Vagina (tissue), 2 donors: ENCODE measurements at regions not wholly inside any gene's neighbourhood (a gene's known extent, or its start where the extent isn't known, plus 50 kb on each side); places are given as distances from the start of the nearest gene placed in this dataset.

ENCODE experiments used
- DNase-seq, 2 donors: peaks; one replicate each; pipeline ENCODE4 v3.0.0-alpha.2; 2017; ENCODE audit errors: extremely low spot score in 2 of 2
- H3K27ac ChIP-seq: fragments of 200-600 bp; sonication (generic); one replicate; pipeline ENCODE4 v1.5.1; 2019
- H3K27me3 ChIP-seq: fragments of 200-600 bp; sonication (generic); one replicate; pipeline ENCODE4 v1.5.1; 2019
- H3K36me3 ChIP-seq, 2 donors: fragments of 200-600 bp; sonication (generic); one replicate each; pipeline ENCODE4 v1.5.1; 2017 to 2019
- H3K4me1 ChIP-seq: fragments of 200-600 bp; sonication (generic); one replicate; pipeline ENCODE4 v1.5.1; 2019
- H3K4me3 ChIP-seq, 2 donors: fragments of 200-600 bp; sonication (generic); 1 replicate in 1 of 2; 2 replicates in 1 of 2; pipeline ENCODE4 v1.5.1; 2016 to 2019
- H3K9me3 ChIP-seq: fragments of 200-600 bp; sonication (generic); one replicate; pipeline ENCODE4 v1.5.1; 2019
- POLR2A ChIP-seq, 2 donors: fragments of 450-650 bp; IDR thresholded peaks; one replicate each; pipeline ENCODE4 v1.6.1; 2017; ENCODE audit warnings: antibody characterized with exemption in 2 of 2, mild to moderate bottlenecking in 2 of 2, moderate library complexity in 2 of 2
- POLR2AphosphoS5 ChIP-seq, 2 donors: sonication (generic); formaldehyde crosslinking; IDR thresholded peaks; one replicate each; pipeline ENCODE4 v1.9.0; 2017; ENCODE audit warnings: antibody characterized with exemption in 2 of 2, mild to moderate bottlenecking in 2 of 2, low read depth in 1 of 2; ENCODE audit not compliant: insufficient read depth in 1 of 2
- intact Hi-C: fragments of 100-400 bp; cut with DNase I; formaldehyde crosslinking; loops from one replicate; pipeline ENCODE4 v1.15.1; 2023
- TF ChIP-seq, protein P1 (sequence below), 3 experiments: fragments of 450-650 bp in 2 of 3; fragments of 200-600 bp in 1 of 3; sonication (generic) in 1 of 3; IDR thresholded peaks; one replicate each; pipeline ENCODE4 v1.5.1; 2017 to 2019; ENCODE audit warnings: antibody characterized with exemption in 3 of 3, mild to moderate bottlenecking in 2 of 3, moderate library complexity in 2 of 3

- no peaks in the 10 kb centered on the region for H3K36me3 ChIP-seq
- no peaks in the 10 kb centered on the region for H3K9me3 ChIP-seq
- H3K4me3 ChIP-seq = no peak overlapping the region
- intact Hi-C loops = no loop called here
- H3K27me3 ChIP-seq = no peaks in the 10 kb centered on the region
- peak in 1 of 2 donors; percentile 62 for DNase-seq
- no peaks in the 10 kb centered on the region for H3K4me1 ChIP-seq
- no peak overlapping the region for H3K27ac ChIP-seq
- no peak for TF ChIP-seq POLR2AphosphoS5 (IDR thresholded peaks at IDR 0.05; ENCODE audit: insufficient read depth in 1 of 2, low read depth in 1 of 2)
- TF ChIP-seq POLR2A (IDR thresholded peaks at IDR 0.05) = no peak
- TF ChIP-seq, protein P1, sequence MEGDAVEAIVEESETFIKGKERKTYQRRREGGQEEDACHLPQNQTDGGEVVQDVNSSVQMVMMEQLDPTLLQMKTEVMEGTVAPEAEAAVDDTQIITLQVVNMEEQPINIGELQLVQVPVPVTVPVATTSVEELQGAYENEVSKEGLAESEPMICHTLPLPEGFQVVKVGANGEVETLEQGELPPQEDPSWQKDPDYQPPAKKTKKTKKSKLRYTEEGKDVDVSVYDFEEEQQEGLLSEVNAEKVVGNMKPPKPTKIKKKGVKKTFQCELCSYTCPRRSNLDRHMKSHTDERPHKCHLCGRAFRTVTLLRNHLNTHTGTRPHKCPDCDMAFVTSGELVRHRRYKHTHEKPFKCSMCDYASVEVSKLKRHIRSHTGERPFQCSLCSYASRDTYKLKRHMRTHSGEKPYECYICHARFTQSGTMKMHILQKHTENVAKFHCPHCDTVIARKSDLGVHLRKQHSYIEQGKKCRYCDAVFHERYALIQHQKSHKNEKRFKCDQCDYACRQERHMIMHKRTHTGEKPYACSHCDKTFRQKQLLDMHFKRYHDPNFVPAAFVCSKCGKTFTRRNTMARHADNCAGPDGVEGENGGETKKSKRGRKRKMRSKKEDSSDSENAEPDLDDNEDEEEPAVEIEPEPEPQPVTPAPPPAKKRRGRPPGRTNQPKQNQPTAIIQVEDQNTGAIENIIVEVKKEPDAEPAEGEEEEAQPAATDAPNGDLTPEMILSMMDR (IDR thresholded peaks at IDR 0.05) = no peak
Observed at GRCh38 chr2:105691947-105692390, 52.7 kb upstream of the NCK2 start.

- Histone ChIP-seq H3K4me1 (no peaks in the 10 kb centered on the region), H3K36me3 (no peaks in the 10 kb centered on the region), H3K27ac (no peak overlapping the region), H3K9me3 (no peaks in the 10 kb centered on the region), H3K27me3 (no peaks in the 10 kb centered on the region), H3K4me3 (no peak overlapping the region)
- intact Hi-C loops = no loop called here
- TF ChIP-seq POLR2AphosphoS5 (IDR thresholded peaks at IDR 0.05; ENCODE audit: insufficient read depth in 1 of 2, low read depth in 1 of 2) (no peak), POLR2A (IDR thresholded peaks at IDR 0.05) (no peak)
- TF ChIP-seq, protein P1 (IDR thresholded peaks at IDR 0.05) = no peak
- DNase-seq = peak in 1 of 2 donors; percentile 22
Observed at GRCh38 chr2:105690566-105690965, 54.1 kb upstream of the NCK2 start.

- no peak for DNase-seq
- H3K4me3 ChIP-seq = no peak overlapping the region
- TF ChIP-seq, protein P1 (IDR thresholded peaks at IDR 0.05) = no peak
- no peak for TF ChIP-seq POLR2A (IDR thresholded peaks at IDR 0.05)
- TF ChIP-seq POLR2AphosphoS5 (IDR thresholded peaks at IDR 0.05; ENCODE audit: insufficient read depth in 1 of 2, low read depth in 1 of 2) = no peak
- H3K27me3 ChIP-seq = no peaks in the 10 kb centered on the region
- H3K36me3 ChIP-seq = no peaks in the 10 kb centered on the region
- no peak overlapping the region for H3K27ac ChIP-seq
- intact Hi-C loops = no loop called here
- H3K4me1 ChIP-seq = no peaks in the 10 kb centered on the region
- no peaks in the 10 kb centered on the region for H3K9me3 ChIP-seq
Observed at GRCh38 chr2:105689484-105689883, 55.2 kb upstream of the NCK2 start.

- no peaks in the 10 kb centered on the region for H3K27me3 ChIP-seq
- no peaks in the 10 kb centered on the region for H3K9me3 ChIP-seq
- intact Hi-C loops = no loop called here
Observed at GRCh38 chr2:105688946-105689345, 55.8 kb upstream of the NCK2 start.

DNA sequence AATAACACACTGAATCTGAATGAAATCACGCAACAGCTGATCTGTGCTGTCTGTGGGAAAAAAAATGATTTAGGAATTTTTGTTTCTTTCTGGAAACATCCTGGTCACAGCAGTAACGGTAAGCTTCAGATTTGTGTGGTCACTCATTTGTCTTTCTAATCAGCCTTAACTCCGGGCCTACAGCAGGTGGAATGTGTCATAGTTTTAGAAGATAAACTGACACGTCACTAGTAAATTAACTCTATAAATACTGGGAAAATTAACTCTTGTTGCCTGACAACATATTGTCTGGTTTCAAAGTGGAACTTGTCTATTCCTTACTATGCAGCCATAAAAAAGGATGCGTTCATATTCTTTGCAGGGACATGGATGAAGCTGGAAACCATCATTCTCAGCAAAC is 58.1 kb upstream of the NCK2 start:
- no peak overlapping the region for H3K4me3 ChIP-seq
- no peak for DNase-seq
- no peaks in the 10 kb centered on the region for H3K4me1 ChIP-seq
- H3K27me3 ChIP-seq = no peaks in the 10 kb centered on the region
- no peak for TF ChIP-seq POLR2A (IDR thresholded peaks at IDR 0.05)
- TF ChIP-seq, protein P1 (IDR thresholded peaks at IDR 0.05) = no peak
- TF ChIP-seq POLR2AphosphoS5 (IDR thresholded peaks at IDR 0.05; ENCODE audit: insufficient read depth in 1 of 2, low read depth in 1 of 2) = no peak
- H3K27ac ChIP-seq = no peak overlapping the region
- no peaks in the 10 kb centered on the region for H3K36me3 ChIP-seq
- H3K9me3 ChIP-seq = no peaks in the 10 kb centered on the region
- intact Hi-C loops = no loop called here

More at GRCh38 chr2:105688946-105689345, 55.8 kb upstream of the NCK2 start:
- Histone ChIP-seq H3K36me3 (no peaks in the 10 kb centered on the region), H3K4me3 (no peak overlapping the region), H3K4me1 (no peaks in the 10 kb centered on the region), H3K27ac (no peak overlapping the region)
- TF ChIP-seq POLR2A (IDR thresholded peaks at IDR 0.05) (no peak), POLR2AphosphoS5 (IDR thresholded peaks at IDR 0.05; ENCODE audit: insufficient read depth in 1 of 2, low read depth in 1 of 2) (no peak)
- TF ChIP-seq, protein P1 (IDR thresholded peaks at IDR 0.05) = no peak
- DNase-seq = peak in 1 of 2 donors; percentile 58
